ENCODE measurements at regions not wholly inside any gene's neighbourhood (a gene's known extent, or its start where the extent isn't known, plus 50 kb on each side); places are given as distances from the start of the nearest gene placed in this dataset.

GRCh38 chr2:19300961-19301360 is 57.5 kb downstream of the OSR1 start:
- peaks cover 4% of the 10 kb centered on the region for H3K4me1 ChIP-seq (ENCODE audit: control insufficient read depth, insufficient read depth, low read length)
- H3K9ac ChIP-seq (ENCODE audit: low read length): no peak overlapping the region
- H3K27me3 ChIP-seq (replicated peaks; ENCODE audit: control insufficient read depth, insufficient read depth, low read length): no peaks in the 10 kb centered on the region
- H3K4me3 ChIP-seq (ENCODE audit: low read length): no peak overlapping the region
- no peak for DNase-seq (ENCODE audit: low read depth)
- no peaks in the 10 kb centered on the region for H3K9me3 ChIP-seq (ENCODE audit: control insufficient read depth, low read length)
- H3K36me3 ChIP-seq (ENCODE audit: control insufficient read depth, insufficient read depth, low read length, severe bottlenecking): no peaks in the 10 kb centered on the region

- H3K27me3 ChIP-seq (replicated peaks; ENCODE audit: control insufficient read depth, insufficient read depth, low read length): no peaks in the 10 kb centered on the region
- DNase-seq (ENCODE audit: low read depth): no peak
- no peak overlapping the region for H3K9ac ChIP-seq (ENCODE audit: low read length)
- H3K36me3 ChIP-seq (ENCODE audit: control insufficient read depth, insufficient read depth, low read length, severe bottlenecking): no peaks in the 10 kb centered on the region
- H3K9me3 ChIP-seq (ENCODE audit: control insufficient read depth, low read length): no peaks in the 10 kb centered on the region
- H3K4me1 ChIP-seq (ENCODE audit: control insufficient read depth, insufficient read depth, low read length): peaks cover 4% of the 10 kb centered on the region
- no peak overlapping the region for H3K4me3 ChIP-seq (ENCODE audit: low read length)
These were observed 58.9 kb downstream of the OSR1 start for GRCh38 chr2:19299522-19299921.

GRCh38 chr2:19299032-19299431 is 59.4 kb downstream of the OSR1 start:
- H3K4me3 ChIP-seq (ENCODE audit: low read length): no peak overlapping the region
- no peaks in the 10 kb centered on the region for H3K9me3 ChIP-seq (ENCODE audit: control insufficient read depth, low read length)
- H3K27me3 ChIP-seq (replicated peaks; ENCODE audit: control insufficient read depth, insufficient read depth, low read length): no peaks in the 10 kb centered on the region
- no peaks in the 10 kb centered on the region for H3K36me3 ChIP-seq (ENCODE audit: control insufficient read depth, insufficient read depth, low read length, severe bottlenecking)
- H3K4me1 ChIP-seq (ENCODE audit: control insufficient read depth, insufficient read depth, low read length): peaks cover 4% of the 10 kb centered on the region
- DNase-seq (ENCODE audit: low read depth): no peak
- no peak overlapping the region for H3K9ac ChIP-seq (ENCODE audit: low read length)

GRCh38 chr2:19297716-19298115 is 60.7 kb downstream of the OSR1 start:
- no peaks in the 10 kb centered on the region for H3K36me3 ChIP-seq (ENCODE audit: control insufficient read depth, insufficient read depth, low read length, severe bottlenecking)
- no peak for DNase-seq (ENCODE audit: low read depth)

GRCh38 chr2:19295998-19296502 is 62.4 kb downstream of the OSR1 start:
- H3K36me3 ChIP-seq (ENCODE audit: control insufficient read depth, insufficient read depth, low read length, severe bottlenecking): no peaks in the 10 kb centered on the region
- H3K4me3 ChIP-seq (ENCODE audit: low read length): no peak overlapping the region
- H3K9me3 ChIP-seq (ENCODE audit: control insufficient read depth, low read length): no peaks in the 10 kb centered on the region

More at GRCh38 chr2:19297716-19298115, 60.7 kb downstream of the OSR1 start:
- Histone ChIP-seq H3K4me1 (ENCODE audit: control insufficient read depth, insufficient read depth, low read length) (peaks cover 4% of the 10 kb centered on the region), H3K9me3 (ENCODE audit: control insufficient read depth, low read length) (no peaks in the 10 kb centered on the region), H3K27me3 (replicated peaks; ENCODE audit: control insufficient read depth, insufficient read depth, low read length) (no peaks in the 10 kb centered on the region), H3K9ac (ENCODE audit: low read length) (no peak overlapping the region), H3K4me3 (ENCODE audit: low read length) (no peak overlapping the region)

GRCh38 chr2:19292007-19292406 is 66.4 kb downstream of the OSR1 start:
- no peak for DNase-seq (ENCODE audit: low read depth)
- peaks cover 13% of the 10 kb centered on the region for H3K4me1 ChIP-seq (ENCODE audit: control insufficient read depth, insufficient read depth, low read length)
- no peaks in the 10 kb centered on the region for H3K36me3 ChIP-seq (ENCODE audit: control insufficient read depth, insufficient read depth, low read length, severe bottlenecking)
- peak overlapping the region; percentile 48 for H3K4me3 ChIP-seq (ENCODE audit: low read length)
- no peaks in the 10 kb centered on the region for H3K9me3 ChIP-seq (ENCODE audit: control insufficient read depth, low read length)
- H3K9ac ChIP-seq (ENCODE audit: low read length): no peak overlapping the region
- no peaks in the 10 kb centered on the region for H3K27me3 ChIP-seq (replicated peaks; ENCODE audit: control insufficient read depth, insufficient read depth, low read length)

More at GRCh38 chr2:19295998-19296502, 62.4 kb downstream of the OSR1 start:
- Histone ChIP-seq H3K9ac (ENCODE audit: low read length) (no peak overlapping the region), H3K4me1 (ENCODE audit: control insufficient read depth, insufficient read depth, low read length) (peaks cover 17% of the 10 kb centered on the region), H3K27me3 (replicated peaks; ENCODE audit: control insufficient read depth, insufficient read depth, low read length) (no peaks in the 10 kb centered on the region)
- DNase-seq (ENCODE audit: low read depth): no peak

GRCh38 chr2:19288291-19288690 is 70.1 kb downstream of the OSR1 start:
- Histone ChIP-seq H3K9ac (ENCODE audit: low read length) (no peak overlapping the region), H3K27me3 (replicated peaks; ENCODE audit: control insufficient read depth, insufficient read depth, low read length) (no peaks in the 10 kb centered on the region), H3K4me3 (ENCODE audit: low read length) (no peak overlapping the region), H3K4me1 (ENCODE audit: control insufficient read depth, insufficient read depth, low read length) (peaks cover 13% of the 10 kb centered on the region), H3K9me3 (ENCODE audit: control insufficient read depth, low read length) (no peaks in the 10 kb centered on the region), H3K36me3 (ENCODE audit: control insufficient read depth, insufficient read depth, low read length, severe bottlenecking) (no peaks in the 10 kb centered on the region)
- DNase-seq (ENCODE audit: low read depth): no peak

- Histone ChIP-seq H3K27me3 (replicated peaks; ENCODE audit: control insufficient read depth, insufficient read depth, low read length) (no peaks in the 10 kb centered on the region), H3K9ac (ENCODE audit: low read length) (no peak overlapping the region), H3K4me1 (ENCODE audit: control insufficient read depth, insufficient read depth, low read length) (peaks cover 9% of the 10 kb centered on the region), H3K4me3 (ENCODE audit: low read length) (no peak overlapping the region), H3K9me3 (ENCODE audit: control insufficient read depth, low read length) (no peaks in the 10 kb centered on the region), H3K36me3 (ENCODE audit: control insufficient read depth, insufficient read depth, low read length, severe bottlenecking) (no peaks in the 10 kb centered on the region)
- peak; percentile 30 for DNase-seq (ENCODE audit: low read depth)
These were observed 71.1 kb downstream of the OSR1 start for GRCh38 chr2:19287324-19287723.

GRCh38 chr2:19282305-19282704 is 76.1 kb downstream of the OSR1 start:
- no peaks in the 10 kb centered on the region for H3K4me1 ChIP-seq (ENCODE audit: control insufficient read depth, insufficient read depth, low read length)
- DNase-seq (ENCODE audit: low read depth): no peak

GRCh38 chr2:19274439-19274838 is 84.0 kb downstream of the OSR1 start:
- DNase-seq (ENCODE audit: low read depth): no peak
- Histone ChIP-seq H3K9me3 (ENCODE audit: control insufficient read depth, low read length) (no peaks in the 10 kb centered on the region), H3K9ac (ENCODE audit: low read length) (no peak overlapping the region), H3K4me3 (ENCODE audit: low read length) (no peak overlapping the region), H3K27me3 (replicated peaks; ENCODE audit: control insufficient read depth, insufficient read depth, low read length) (no peaks in the 10 kb centered on the region), H3K36me3 (ENCODE audit: control insufficient read depth, insufficient read depth, low read length, severe bottlenecking) (no peaks in the 10 kb centered on the region), H3K4me1 (ENCODE audit: control insufficient read depth, insufficient read depth, low read length) (peaks cover 3% of the 10 kb centered on the region)

More at GRCh38 chr2:19282305-19282704, 76.1 kb downstream of the OSR1 start:
- no peak overlapping the region for H3K4me3 ChIP-seq (ENCODE audit: low read length)
- H3K27me3 ChIP-seq (replicated peaks; ENCODE audit: control insufficient read depth, insufficient read depth, low read length): no peaks in the 10 kb centered on the region
- H3K9me3 ChIP-seq (ENCODE audit: control insufficient read depth, low read length): no peaks in the 10 kb centered on the region
- no peaks in the 10 kb centered on the region for H3K36me3 ChIP-seq (ENCODE audit: control insufficient read depth, insufficient read depth, low read length, severe bottlenecking)
- H3K9ac ChIP-seq (ENCODE audit: low read length): no peak overlapping the region

GRCh38 chr2:19272941-19273470 is 85.4 kb downstream of the OSR1 start:
- Histone ChIP-seq H3K4me3 (ENCODE audit: low read length) (no peak overlapping the region), H3K36me3 (ENCODE audit: control insufficient read depth, insufficient read depth, low read length, severe bottlenecking) (no peaks in the 10 kb centered on the region), H3K9ac (ENCODE audit: low read length) (no peak overlapping the region), H3K4me1 (ENCODE audit: control insufficient read depth, insufficient read depth, low read length) (peaks cover 3% of the 10 kb centered on the region), H3K9me3 (ENCODE audit: control insufficient read depth, low read length) (no peaks in the 10 kb centered on the region), H3K27me3 (replicated peaks; ENCODE audit: control insufficient read depth, insufficient read depth, low read length) (no peaks in the 10 kb centered on the region)
- no peak for DNase-seq (ENCODE audit: low read depth)

- Histone ChIP-seq H3K9me3 (ENCODE audit: control insufficient read depth, low read length) (no peaks in the 10 kb centered on the region), H3K27me3 (replicated peaks; ENCODE audit: control insufficient read depth, insufficient read depth, low read length) (no peaks in the 10 kb centered on the region), H3K9ac (ENCODE audit: low read length) (no peak overlapping the region), H3K36me3 (ENCODE audit: control insufficient read depth, insufficient read depth, low read length, severe bottlenecking) (no peaks in the 10 kb centered on the region), H3K4me3 (ENCODE audit: low read length) (no peak overlapping the region), H3K4me1 (ENCODE audit: control insufficient read depth, insufficient read depth, low read length) (peaks cover 3% of the 10 kb centered on the region)
- no peak for DNase-seq (ENCODE audit: low read depth)
These were observed 86.4 kb downstream of the OSR1 start for GRCh38 chr2:19272039-19272438.

Measured in adipocyte (in vitro differentiated cells).